GM23338 (cell line): ENCODE measurements at regions not wholly inside any gene's neighbourhood (a gene's known extent, or its start where the extent isn't known, plus 50 kb on each side); places are given as distances from the start of the nearest gene placed in this dataset.

ENCODE experiments used
- ATAC-seq: fragments of 200-7000 bp; cut with Tn5 transposase; 3 replicates; pipeline ENCODE4 v1.9.1; 2020
- DNase-seq: peaks from one replicate; pipeline ENCODE4 v3.0.0-alpha.2; 2015; ENCODE audit warnings: low spot score
- H2AFZ ChIP-seq: fragments of 200-600 bp; sonication (generic); 2 replicates; pipeline ENCODE4 v1.8.0; 2016; ENCODE audit warnings: antibody characterized with exemption, mild to moderate bottlenecking, moderate library complexity
- H3F3A ChIP-seq: fragments of 200-600 bp; sonication (generic); replicated peaks from 2 replicates; pipeline ENCODE4 v1.8.0; 2017; ENCODE audit warnings: antibody characterized with exemption, mixed run types, low read depth
- H3K27ac ChIP-seq: fragments of 200-600 bp; sonication (generic); 2 replicates; pipeline ENCODE4 v1.6.1; 2016; ENCODE audit warnings: low read depth
- H3K27me3 ChIP-seq: fragments of 200-600 bp; sonication (generic); 2 replicates; pipeline ENCODE4 v1.8.0; 2016; ENCODE audit warnings: mild to moderate bottlenecking, mixed run types, moderate library complexity; ENCODE audit not compliant: insufficient read depth
- H3K36me3 ChIP-seq: fragments of 200-600 bp; sonication (generic); 2 replicates; pipeline ENCODE4 v1.8.0; 2016; ENCODE audit warnings: mild to moderate bottlenecking; ENCODE audit not compliant: insufficient read depth
- H3K4me1 ChIP-seq: fragments of 200-600 bp; sonication (generic); 2 replicates; pipeline ENCODE4 v1.8.0; 2016; ENCODE audit warnings: mild to moderate bottlenecking, moderate library complexity; ENCODE audit not compliant: insufficient read depth
- H3K4me2 ChIP-seq: fragments of 200-600 bp; sonication (generic); 2 replicates; pipeline ENCODE4 v1.7.1; 2017; ENCODE audit warnings: mixed run types
- H3K4me3 ChIP-seq: fragments of 200-600 bp; sonication (generic); 2 replicates; pipeline ENCODE4 v1.6.1; 2016; ENCODE audit warnings: mixed run types
- H3K79me2 ChIP-seq: fragments of 200-600 bp; sonication (generic); replicated peaks from 2 replicates; pipeline ENCODE4 v1.8.0; 2017; ENCODE audit warnings: mild to moderate bottlenecking; ENCODE audit not compliant: insufficient read depth
- H3K9me2 ChIP-seq: fragments of 200-600 bp; sonication (generic); 2 replicates; pipeline ENCODE4 v1.8.0; 2017; ENCODE audit not compliant: insufficient read depth
- H4K20me1 ChIP-seq: fragments of 200-600 bp; sonication (generic); replicated peaks from 2 replicates; pipeline ENCODE4 v1.8.0; 2017; ENCODE audit warnings: mild to moderate bottlenecking; ENCODE audit not compliant: insufficient read depth
- H3K27ac Mint-ChIP-seq: 2 replicates; pipeline ENCODE4 v1.8.0; 2020; ENCODE audit warnings: inconsistent platforms, mild to moderate bottlenecking, moderate library complexity, mixed read lengths
- H3K27me3 Mint-ChIP-seq: 3 replicates; pipeline ENCODE4 v1.8.0; 2022; ENCODE audit warnings: low read depth, mild to moderate bottlenecking, moderate library complexity, mixed read lengths, inconsistent platforms; ENCODE audit not compliant: insufficient read depth, poor library complexity
- H3K36me3 Mint-ChIP-seq: 3 replicates; pipeline ENCODE4 v1.8.0; 2021; ENCODE audit warnings: low read depth, mild to moderate bottlenecking, inconsistent platforms, moderate library complexity, mixed read lengths
- H3K4me1 Mint-ChIP-seq: 3 replicates; pipeline ENCODE4 v1.8.0; 2020; ENCODE audit warnings: mild to moderate bottlenecking, inconsistent platforms, mixed read lengths
- H3K4me3 Mint-ChIP-seq: 3 replicates; pipeline ENCODE4 v1.8.0; 2021; ENCODE audit warnings: moderate library complexity, mild to moderate bottlenecking, inconsistent platforms, mixed read lengths
- H3K9me3 Mint-ChIP-seq: 3 replicates; pipeline ENCODE4 v1.8.0; 2020; ENCODE audit warnings: moderate library complexity, mild to moderate bottlenecking, inconsistent platforms, mixed read lengths
- EZH2 ChIP-seq: fragments of 200-600 bp; sonication (generic); IDR thresholded peaks from one replicate; pipeline ENCODE4 v1.8.0; 2017; ENCODE audit warnings: antibody characterized with exemption, mild to moderate bottlenecking, low read depth; ENCODE audit not compliant: unreplicated experiment
- EZH2phosphoT487 ChIP-seq: fragments of 200-600 bp; sonication (generic); IDR thresholded peaks from one replicate; pipeline ENCODE4 v1.8.1; 2018; ENCODE audit warnings: antibody characterized with exemption; ENCODE audit not compliant: unreplicated experiment
- STAT1 ChIP-seq: IDR thresholded peaks from one replicate; pipeline ENCODE4 v1.6.1; 2016; ENCODE audit warnings: antibody characterized with exemption; ENCODE audit not compliant: unreplicated experiment
- ZNF462 ChIP-seq: fragments of 250-450 bp; sonication (Bioruptor Pico); IDR thresholded peaks from 2 replicates; pipeline ENCODE4 v1.5.0; 2020; ENCODE audit warnings: mild to moderate bottlenecking, moderate library complexity
- TF ChIP-seq, protein P1 (sequence below): IDR thresholded peaks from 2 replicates; pipeline ENCODE4 v1.6.1; 2016; ENCODE audit warnings: antibody characterized with exemption
- TF ChIP-seq, protein P2 (sequence below), 2 experiments: fragments of 200-600 bp in 1 of 2; sonication (generic) in 1 of 2; conservative IDR thresholded peaks; 2 replicates each; pipeline versions ENCODE4 v1.5.1 to v1.6.1; 2016 to 2017; ENCODE audit warnings: antibody characterized with exemption in 2 of 2, low read depth in 2 of 2, mild to moderate bottlenecking in 2 of 2, moderate library complexity in 1 of 2

DNA sequence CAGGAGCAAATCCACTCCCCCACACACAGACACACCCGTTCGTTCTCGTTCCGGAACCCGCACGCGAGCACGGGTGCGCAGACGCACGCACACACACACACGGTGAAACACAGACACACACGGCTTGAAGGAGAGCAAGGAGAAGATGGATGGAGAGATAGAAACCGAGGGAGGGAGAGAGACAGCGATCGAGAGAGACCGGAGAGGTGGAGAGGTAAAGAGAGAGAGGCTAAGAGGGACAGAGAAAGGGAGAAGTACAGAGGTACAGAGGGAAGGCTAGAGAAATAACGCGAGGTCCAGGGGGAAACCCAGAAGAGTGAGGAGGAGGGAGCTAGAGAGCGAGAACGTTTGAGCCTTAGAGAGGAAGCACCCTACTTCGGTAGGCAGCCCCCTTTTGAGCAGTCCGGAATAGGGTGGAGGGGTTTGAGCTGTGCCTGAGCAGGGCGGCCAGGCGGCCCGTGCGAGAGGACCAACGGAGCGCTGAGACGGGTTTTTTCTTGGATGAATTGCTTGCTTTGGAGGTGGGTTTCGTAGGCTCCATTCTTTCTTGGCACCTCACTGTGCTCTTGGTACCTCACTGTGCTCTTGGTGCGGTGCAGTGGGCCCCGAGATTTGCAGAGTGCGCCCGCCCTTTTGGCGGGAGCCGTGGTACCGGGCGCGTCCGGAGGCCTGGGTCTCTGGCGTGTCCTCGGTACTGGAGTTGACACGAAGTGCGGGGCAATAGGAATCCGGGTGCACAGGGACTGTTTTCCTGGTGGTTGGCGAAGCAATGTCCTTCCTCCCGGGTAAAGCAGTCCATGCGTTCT, 88.4 kb upstream of the RHOU start:
- Histone ChIP-seq H3K36me3 (no peaks in the 10 kb centered on the region), H3K27me3 (peaks cover 55% of the 10 kb centered on the region), H3K4me3 (peak overlapping the region; percentile 78), H4K20me1 (0 out of 2 replicates have a peak, but pooled peaks cover 8% of the 10 kb centered on the region), H3F3A (peaks cover 16% of the 10 kb centered on the region), H3K4me2 (peak overlapping the region; percentile 90), H3K79me2 (no peaks in the 10 kb centered on the region), H3K4me1 (peaks cover 7% of the 10 kb centered on the region), H3K9me2 (no peaks in the 10 kb centered on the region), H2AFZ (peak overlapping the region; percentile 93), H3K27ac (no peak overlapping the region)
- Mint-ChIP-seq H3K27ac (no peak overlapping the region), H3K36me3 (no peaks in the 10 kb centered on the region; the same call in 2 of the 3 replicates), H3K27me3 (peaks cover 50% of the 10 kb centered on the region), H3K9me3 (no peaks in the 10 kb centered on the region), H3K4me3 (peak overlapping the region; percentile 80), H3K4me1 (peaks cover 12% of the 10 kb centered on the region; the same call in 2 of the 3 replicates)
- peak; percentile 46 for ATAC-seq
- peak; percentile 69 for DNase-seq
- TF ChIP-seq EZH2 (peak; percentile 93), STAT1 (no peak), ZNF462 (CRISPR knock-in tag) (no peak), EZH2phosphoT487 (peak; percentile 38)
- TF ChIP-seq, protein P1, sequence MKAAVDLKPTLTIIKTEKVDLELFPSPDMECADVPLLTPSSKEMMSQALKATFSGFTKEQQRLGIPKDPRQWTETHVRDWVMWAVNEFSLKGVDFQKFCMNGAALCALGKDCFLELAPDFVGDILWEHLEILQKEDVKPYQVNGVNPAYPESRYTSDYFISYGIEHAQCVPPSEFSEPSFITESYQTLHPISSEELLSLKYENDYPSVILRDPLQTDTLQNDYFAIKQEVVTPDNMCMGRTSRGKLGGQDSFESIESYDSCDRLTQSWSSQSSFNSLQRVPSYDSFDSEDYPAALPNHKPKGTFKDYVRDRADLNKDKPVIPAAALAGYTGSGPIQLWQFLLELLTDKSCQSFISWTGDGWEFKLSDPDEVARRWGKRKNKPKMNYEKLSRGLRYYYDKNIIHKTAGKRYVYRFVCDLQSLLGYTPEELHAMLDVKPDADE: no peak
- TF ChIP-seq, protein P2, sequence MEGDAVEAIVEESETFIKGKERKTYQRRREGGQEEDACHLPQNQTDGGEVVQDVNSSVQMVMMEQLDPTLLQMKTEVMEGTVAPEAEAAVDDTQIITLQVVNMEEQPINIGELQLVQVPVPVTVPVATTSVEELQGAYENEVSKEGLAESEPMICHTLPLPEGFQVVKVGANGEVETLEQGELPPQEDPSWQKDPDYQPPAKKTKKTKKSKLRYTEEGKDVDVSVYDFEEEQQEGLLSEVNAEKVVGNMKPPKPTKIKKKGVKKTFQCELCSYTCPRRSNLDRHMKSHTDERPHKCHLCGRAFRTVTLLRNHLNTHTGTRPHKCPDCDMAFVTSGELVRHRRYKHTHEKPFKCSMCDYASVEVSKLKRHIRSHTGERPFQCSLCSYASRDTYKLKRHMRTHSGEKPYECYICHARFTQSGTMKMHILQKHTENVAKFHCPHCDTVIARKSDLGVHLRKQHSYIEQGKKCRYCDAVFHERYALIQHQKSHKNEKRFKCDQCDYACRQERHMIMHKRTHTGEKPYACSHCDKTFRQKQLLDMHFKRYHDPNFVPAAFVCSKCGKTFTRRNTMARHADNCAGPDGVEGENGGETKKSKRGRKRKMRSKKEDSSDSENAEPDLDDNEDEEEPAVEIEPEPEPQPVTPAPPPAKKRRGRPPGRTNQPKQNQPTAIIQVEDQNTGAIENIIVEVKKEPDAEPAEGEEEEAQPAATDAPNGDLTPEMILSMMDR (conservative IDR thresholded peaks at IDR 0.05; ENCODE audit: low read depth in 2 of 2): 0 out of 4 replicates have a peak, but pooled peaks of 1 of the 2 experiments have one; percentile 13
